GM10266 (cell line): ENCODE measurements at regions not wholly inside any gene's neighbourhood (a gene's known extent, or its start where the extent isn't known, plus 50 kb on each side); places are given as distances from the start of the nearest gene placed in this dataset.

ENCODE experiments used
- DNase-seq: peaks from one replicate; pipeline ENCODE4 v3.0.0; 2012; ENCODE audit errors: extremely low spot score
- TF ChIP-seq, protein P1 (sequence below): IDR thresholded peaks from 2 replicates; pipeline ENCODE4 v1.5.1; 2012; ENCODE audit warnings: mild to moderate bottlenecking, low read depth; ENCODE audit not compliant: control insufficient read depth, insufficient read depth; ENCODE audit errors: missing control alignments

DNA sequence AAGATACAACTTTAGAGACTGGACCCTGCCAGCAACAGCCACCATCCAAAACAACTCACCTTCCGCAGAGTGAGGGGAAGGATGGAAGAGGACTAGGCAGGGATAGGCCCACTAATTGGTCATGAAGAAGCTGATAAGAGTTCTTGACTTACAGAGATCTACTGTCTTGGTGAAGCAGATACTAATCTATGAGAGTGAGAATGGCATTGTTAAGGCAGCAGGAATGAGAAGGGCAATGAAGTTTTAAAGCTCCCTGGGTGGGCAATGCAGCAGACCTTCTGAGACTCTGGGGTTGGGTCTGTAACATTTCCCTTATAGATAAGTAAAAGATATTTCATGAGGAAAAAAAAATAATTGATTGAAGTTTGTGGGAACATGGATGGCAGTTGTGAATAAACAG lies 63.7 kb downstream of the KLF12 start:
- TF ChIP-seq, protein P1, sequence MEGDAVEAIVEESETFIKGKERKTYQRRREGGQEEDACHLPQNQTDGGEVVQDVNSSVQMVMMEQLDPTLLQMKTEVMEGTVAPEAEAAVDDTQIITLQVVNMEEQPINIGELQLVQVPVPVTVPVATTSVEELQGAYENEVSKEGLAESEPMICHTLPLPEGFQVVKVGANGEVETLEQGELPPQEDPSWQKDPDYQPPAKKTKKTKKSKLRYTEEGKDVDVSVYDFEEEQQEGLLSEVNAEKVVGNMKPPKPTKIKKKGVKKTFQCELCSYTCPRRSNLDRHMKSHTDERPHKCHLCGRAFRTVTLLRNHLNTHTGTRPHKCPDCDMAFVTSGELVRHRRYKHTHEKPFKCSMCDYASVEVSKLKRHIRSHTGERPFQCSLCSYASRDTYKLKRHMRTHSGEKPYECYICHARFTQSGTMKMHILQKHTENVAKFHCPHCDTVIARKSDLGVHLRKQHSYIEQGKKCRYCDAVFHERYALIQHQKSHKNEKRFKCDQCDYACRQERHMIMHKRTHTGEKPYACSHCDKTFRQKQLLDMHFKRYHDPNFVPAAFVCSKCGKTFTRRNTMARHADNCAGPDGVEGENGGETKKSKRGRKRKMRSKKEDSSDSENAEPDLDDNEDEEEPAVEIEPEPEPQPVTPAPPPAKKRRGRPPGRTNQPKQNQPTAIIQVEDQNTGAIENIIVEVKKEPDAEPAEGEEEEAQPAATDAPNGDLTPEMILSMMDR, result no peak
- DNase-seq, result no peak

DNA sequence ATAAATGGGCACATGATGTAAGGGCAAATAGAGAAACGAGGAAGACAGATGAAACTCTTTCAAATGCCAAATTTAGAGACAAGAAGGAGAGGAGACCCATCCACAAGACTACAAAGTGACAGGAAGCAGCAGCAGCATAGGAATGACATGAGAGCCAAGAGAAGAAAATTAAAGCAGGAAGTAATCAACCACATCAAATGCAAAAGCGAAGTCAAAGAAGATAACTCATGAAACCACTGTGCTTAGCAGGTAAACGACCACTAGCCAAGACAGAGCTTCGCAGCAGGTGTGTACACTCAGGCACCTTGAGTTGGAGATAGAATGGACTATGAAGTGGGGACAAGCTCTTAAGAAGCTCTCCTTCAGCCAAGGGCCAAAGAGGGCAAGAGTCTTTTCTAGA lies 64.1 kb downstream of the KLF12 start:
- TF ChIP-seq, protein P1, result no peak
- DNase-seq, result no peak

DNA sequence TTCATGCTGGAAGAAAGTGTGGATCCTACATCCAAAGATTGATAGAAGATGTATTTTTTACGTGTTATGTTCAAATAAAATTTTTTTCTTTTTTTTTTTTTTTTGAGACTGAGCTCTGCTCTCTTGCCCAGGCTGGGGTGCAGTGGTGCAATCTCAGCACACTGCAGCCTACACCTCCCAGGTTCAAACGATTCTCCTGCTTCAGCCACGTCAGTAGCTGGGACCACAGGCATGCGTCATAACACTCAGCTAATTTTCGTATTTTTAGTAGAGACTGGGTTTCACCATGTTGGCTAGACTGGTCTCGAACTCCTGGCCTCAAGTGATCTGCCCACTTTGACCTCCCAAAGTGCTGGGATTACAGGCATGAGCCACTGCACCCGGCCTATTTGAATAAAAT lies 65.7 kb downstream of the KLF12 start:
- TF ChIP-seq, protein P1, result no peak

DNA sequence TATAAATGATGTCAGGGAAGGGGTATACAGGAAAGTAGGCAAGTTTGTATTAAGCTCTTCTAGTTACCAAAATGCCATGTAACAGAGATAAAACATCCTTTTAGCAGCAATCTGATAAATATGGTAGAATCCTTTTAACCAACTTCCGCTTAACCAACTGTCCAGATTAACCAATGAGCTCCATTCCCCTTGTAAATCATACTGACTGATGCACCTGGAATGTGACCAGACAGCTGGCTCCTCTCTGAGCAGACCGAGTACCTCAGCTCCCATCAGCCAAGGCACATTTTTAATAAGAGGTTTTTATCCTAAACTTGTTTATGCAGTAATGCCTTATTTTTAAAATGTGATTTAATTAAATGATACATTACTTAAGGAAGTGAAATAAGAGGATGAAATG lies 66.4 kb downstream of the KLF12 start:
- TF ChIP-seq, protein P1, result no peak
- DNase-seq, result no peak

More for the DNA sequence above, 65.7 kb downstream of the KLF12 start:
- DNase-seq, result no peak

DNA sequence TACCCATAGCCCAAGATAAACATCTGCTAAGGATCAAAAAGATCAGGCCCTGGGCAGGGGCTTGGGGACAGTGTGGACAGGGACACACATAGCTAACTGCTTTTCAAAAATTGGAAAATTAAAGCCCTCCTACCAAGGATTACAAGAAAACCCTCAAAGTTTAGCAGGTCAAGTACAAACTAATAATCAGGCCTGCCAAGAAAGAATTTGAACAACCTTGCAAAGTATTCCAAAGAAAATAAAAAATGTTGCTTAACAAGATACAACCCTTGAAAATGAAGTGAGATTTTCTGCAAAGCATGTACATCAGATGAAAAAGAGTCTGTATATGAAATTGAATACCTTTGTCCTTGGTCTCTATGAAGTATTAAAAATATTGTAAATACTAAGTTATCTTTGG lies 67.3 kb downstream of the KLF12 start:
- TF ChIP-seq, protein P1, result no peak
- DNase-seq, result no peak

DNA sequence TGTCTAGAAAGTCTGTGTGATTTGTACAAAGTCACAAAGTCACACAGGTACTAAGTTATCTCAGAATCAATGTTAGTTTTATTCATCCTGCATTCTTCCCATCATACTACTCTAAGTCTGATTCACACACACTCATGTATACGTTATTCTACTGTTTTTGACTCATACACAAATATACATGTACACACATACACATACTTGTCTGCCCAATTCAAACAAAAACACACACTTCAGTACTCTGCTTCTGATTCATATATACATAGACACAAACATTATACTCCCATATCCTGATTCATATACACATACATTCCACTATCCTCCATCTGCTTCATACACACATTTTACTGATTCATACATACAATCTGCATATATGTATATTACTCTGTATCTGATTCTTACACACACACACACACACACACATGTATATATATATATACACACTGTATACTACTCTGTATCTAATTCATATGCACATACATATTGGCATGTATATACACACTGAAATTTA lies 69.3 kb downstream of the KLF12 start:
- no peak for DNase-seq
- TF ChIP-seq, protein P1, result no peak

DNA sequence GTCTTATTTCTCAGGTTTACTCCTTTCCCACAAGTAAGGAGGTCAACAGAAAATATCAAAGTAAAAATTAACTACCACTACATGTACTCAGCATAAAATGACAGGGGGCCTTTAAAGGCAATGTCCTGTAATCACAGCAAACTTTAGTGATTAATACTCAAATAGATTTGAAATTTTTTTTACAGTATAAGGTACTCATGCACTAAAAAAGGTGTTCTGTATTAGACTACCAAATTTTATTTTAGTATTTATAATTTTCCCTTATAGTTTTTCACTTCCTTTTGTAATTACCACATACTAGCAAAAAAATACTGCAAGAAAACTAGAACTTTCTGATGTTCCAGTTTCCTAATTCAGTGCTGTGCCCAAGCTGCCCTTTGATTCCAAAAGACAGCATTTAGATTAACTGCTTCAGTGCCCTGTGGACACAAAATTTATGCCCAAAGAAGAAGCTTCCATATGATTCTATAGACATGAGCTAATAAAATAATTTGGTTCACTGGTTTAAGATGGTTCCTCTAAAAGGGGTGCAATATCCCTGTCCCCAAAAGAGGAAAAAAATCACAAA lies 70.6 kb downstream of the KLF12 start:
- TF ChIP-seq, protein P1, result no peak

More for the DNA sequence above, 70.6 kb downstream of the KLF12 start:
- no peak for DNase-seq
